Keratinocyte (primary cell): ENCODE measurements at regions not wholly inside any gene's neighbourhood (a gene's known extent, or its start where the extent isn't known, plus 50 kb on each side); places are given as distances from the start of the nearest gene placed in this dataset.
A peak's percentile ranks its signal among the peaks of the same experiment; 100 is the strongest.

Source experiments
- DNase-seq: peaks from one replicate; pipeline ENCODE4 v3.0.0-alpha.2; 2011; ENCODE audit warnings: low read depth, missing footprints, low spot score
- FAIRE-seq: peaks from 2 replicates; lab custom pipeline; 2011; peaks lifted over from hg19 to GRCh38; lab: Jason Lieb, UNC
- H2AFZ ChIP-seq: 2 replicates; pipeline ENCODE4 v1.6.0; 2012; ENCODE audit warnings: low read length, control low read depth, inconsistent platforms; ENCODE audit not compliant: control insufficient read depth
- H3K27ac ChIP-seq: 2 replicates; pipeline ENCODE4 v1.5.1; 2011; ENCODE audit warnings: low read length; ENCODE audit not compliant: control insufficient read depth, insufficient read depth
- H3K27me3 ChIP-seq: 3 replicates; pipeline ENCODE4 v1.6.0; 2011; ENCODE audit warnings: low read length; ENCODE audit not compliant: control insufficient read depth, insufficient read depth; ENCODE audit errors: extremely low read depth
- H3K36me3 ChIP-seq, 2 experiments: 2 replicates in 1 of 2; 3 replicates in 1 of 2; pipeline ENCODE4 v1.5.1; 2011; ENCODE audit warnings: low read length in 2 of 2, mild to moderate bottlenecking in 1 of 2; ENCODE audit not compliant: control insufficient read depth in 2 of 2, insufficient read depth in 2 of 2; ENCODE audit errors: extremely low read depth in 1 of 2
- H3K4me1 ChIP-seq: 3 replicates; pipeline ENCODE4 v1.5.1; 2011; ENCODE audit warnings: low read length; ENCODE audit not compliant: control insufficient read depth, insufficient read depth; ENCODE audit errors: extremely low read depth
- H3K4me2 ChIP-seq: 3 replicates; pipeline ENCODE4 v1.6.0; 2011; ENCODE audit warnings: low read depth, low read length; ENCODE audit not compliant: control insufficient read depth, insufficient read depth; ENCODE audit errors: extremely low read depth
- H3K4me3 ChIP-seq, 3 experiments: fragments of 200-600 bp in 1 of 3; sonication (generic) in 1 of 3; 2 replicates in 2 of 3; 3 replicates in 1 of 3; pipeline ENCODE4 v1.5.1; 2011 to 2016; ENCODE audit warnings: low read length in 3 of 3, mild to moderate bottlenecking in 3 of 3, control low read depth in 2 of 3, inconsistent platforms in 1 of 3, low read depth in 1 of 3, mixed read lengths in 1 of 3, mixed run types in 1 of 3, moderate library complexity in 1 of 3; ENCODE audit not compliant: control insufficient read depth in 2 of 3, insufficient read depth in 2 of 3; ENCODE audit errors: extremely low read depth in 1 of 3
- H3K79me2 ChIP-seq: 2 replicates; pipeline ENCODE4 v1.6.0; 2012; ENCODE audit warnings: low read length; ENCODE audit not compliant: control insufficient read depth, insufficient read depth
- H3K9ac ChIP-seq: 3 replicates; pipeline ENCODE4 v1.6.0; 2011; ENCODE audit warnings: low read length; ENCODE audit not compliant: control insufficient read depth, insufficient read depth; ENCODE audit errors: extremely low read depth
- H3K9me1 ChIP-seq: 3 replicates; pipeline ENCODE4 v1.6.0; 2011; ENCODE audit warnings: low read length; ENCODE audit not compliant: control insufficient read depth, insufficient read depth; ENCODE audit errors: extremely low read depth
- H3K9me3 ChIP-seq: 2 replicates; pipeline ENCODE4 v1.5.1; 2012; ENCODE audit warnings: low read depth, low read length; ENCODE audit not compliant: control insufficient read depth
- H4K20me1 ChIP-seq: 3 replicates; pipeline ENCODE4 v1.6.0; 2011; ENCODE audit warnings: low read length; ENCODE audit not compliant: control insufficient read depth, insufficient read depth; ENCODE audit errors: extremely low read depth
- CTCF ChIP-seq, 3 experiments: IDR thresholded peaks in 1 of 3; conservative IDR thresholded peaks in 1 of 3; optimal IDR thresholded peaks in 1 of 3; 2 replicates in 2 of 3; 3 replicates in 1 of 3; pipeline versions ENCODE3 to v1.5.1; 2011; ENCODE audit warnings: low read length in 3 of 3, mild to moderate bottlenecking in 3 of 3, moderate library complexity in 2 of 3, control low read depth in 1 of 3, inconsistent platforms in 1 of 3; ENCODE audit not compliant: insufficient read depth in 2 of 3; ENCODE audit errors: extremely low read depth in 1 of 3
- EZH2 ChIP-seq: IDR thresholded peaks from one replicate; pipeline ENCODE4 v1.6.1; 2012; ENCODE audit warnings: inconsistent platforms, mild to moderate bottlenecking, low read length, moderate library complexity
- dilution Hi-C: fragments of 300-500 bp; cut with MboI; formaldehyde crosslinking; loops from one replicate; pipeline ENCODE4 v1.7.0; 2020; ENCODE audit warnings: low sequenced_read_pairs; ENCODE audit not compliant: extremely low pct_ligation_motif_present

- no peak overlapping the region for H3K4me3 ChIP-seq
- no peaks in the 10 kb centered on the region for H3K27me3 ChIP-seq
- H3K79me2 ChIP-seq = no peaks in the 10 kb centered on the region
- peak; percentile 15 for DNase-seq
- no peaks in the 10 kb centered on the region for H3K36me3 ChIP-seq
- H4K20me1 ChIP-seq = no peaks in the 10 kb centered on the region
- H3K9me3 ChIP-seq = no peaks in the 10 kb centered on the region
- no peaks in the 10 kb centered on the region for H3K9me1 ChIP-seq
- H3K4me1 ChIP-seq = peaks cover 3% of the 10 kb centered on the region
- FAIRE-seq = peak; percentile 60
- H3K9ac ChIP-seq = no peak overlapping the region
- TF ChIP-seq CTCF (optimal IDR thresholded peaks at IDR 0.05 in 1 of 3, IDR thresholded peaks at IDR 0.05 in 1 of 3, conservative IDR thresholded peaks at IDR 0.05 in 1 of 3; ENCODE audit: extremely low read depth in 1 of 3, insufficient read depth in 2 of 3, low read length in 3 of 3) = no peak
- no peak for TF ChIP-seq EZH2
- H2AFZ ChIP-seq = no peak overlapping the region
- H3K4me2 ChIP-seq = no peak overlapping the region
- dilution Hi-C loops = no loop called here
- H3K27ac ChIP-seq = no peak overlapping the region
Measured at GRCh38 chr1:217953922-217954321, 322.8 kb downstream of the SPATA17 start.

- H3K4me1 ChIP-seq = peaks cover 3% of the 10 kb centered on the region
- no peak overlapping the region for H2AFZ ChIP-seq
- TF ChIP-seq CTCF (optimal IDR thresholded peaks at IDR 0.05 in 1 of 3, IDR thresholded peaks at IDR 0.05 in 1 of 3, conservative IDR thresholded peaks at IDR 0.05 in 1 of 3; ENCODE audit: extremely low read depth in 1 of 3, insufficient read depth in 2 of 3, low read length in 3 of 3) = no peak
- no peak for TF ChIP-seq EZH2
- no peak overlapping the region for H3K4me3 ChIP-seq
- H3K36me3 ChIP-seq = no peaks in the 10 kb centered on the region
- no peak overlapping the region for H3K9ac ChIP-seq
- H3K9me3 ChIP-seq = no peaks in the 10 kb centered on the region
- H3K27ac ChIP-seq = no peak overlapping the region
- H3K27me3 ChIP-seq = no peaks in the 10 kb centered on the region
- FAIRE-seq = no peak
- H3K79me2 ChIP-seq = no peaks in the 10 kb centered on the region
- H4K20me1 ChIP-seq = no peaks in the 10 kb centered on the region
- H3K9me1 ChIP-seq = no peaks in the 10 kb centered on the region
- no peak for DNase-seq
- dilution Hi-C loops = no loop called here
- no peak overlapping the region for H3K4me2 ChIP-seq
Measured at GRCh38 chr1:217955723-217956122, 324.6 kb downstream of the SPATA17 start.
